ENCODE measurements at regions not wholly inside any gene's neighbourhood (a gene's known extent, or its start where the extent isn't known, plus 50 kb on each side); places are given as distances from the start of the nearest gene placed in this dataset.

DNA sequence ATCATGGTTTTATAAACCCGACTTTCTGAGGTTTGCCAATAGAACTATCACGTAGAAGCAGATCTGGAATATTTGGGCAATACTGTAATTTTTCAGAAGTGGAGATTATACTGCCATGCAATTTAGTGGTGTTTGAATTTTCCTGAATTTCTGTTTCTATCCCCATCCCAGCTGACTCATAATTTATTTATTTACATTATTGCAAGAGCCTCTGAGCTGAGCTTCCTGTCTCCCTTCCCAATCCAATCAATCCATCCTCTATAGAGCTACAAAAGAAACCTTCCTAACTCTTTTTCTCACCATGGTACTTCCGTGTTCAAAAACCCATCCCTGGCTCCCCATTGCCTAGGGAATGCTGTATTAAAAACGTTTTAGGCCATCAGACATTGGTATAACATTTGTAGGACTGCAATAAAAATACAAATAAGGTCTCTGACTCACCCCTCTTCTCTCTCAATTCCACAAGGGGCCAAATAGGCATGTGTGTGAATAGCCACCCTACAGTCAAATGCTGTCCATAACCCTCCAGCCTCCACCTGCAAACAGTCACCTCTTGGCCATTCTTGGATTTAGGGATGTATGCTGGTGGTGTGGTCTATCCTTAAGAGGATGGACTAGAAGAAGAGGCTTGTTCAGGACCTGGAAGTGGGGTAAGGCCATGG is 190.7 kb downstream of the CD47 start:
- Histone ChIP-seq H3F3A (ENCODE audit: insufficient read depth, low read length, poor library complexity, severe bottlenecking) (no peaks in the 10 kb centered on the region), H3K27me3 (ENCODE audit: insufficient read depth, low read depth, low read length) (no peaks in the 10 kb centered on the region), H3K9ac (ENCODE audit: low read length) (no peak overlapping the region), H4K20me1 (ENCODE audit: insufficient read depth) (no peaks in the 10 kb centered on the region), H3K9me3 (ENCODE audit: low read length) (no peaks in the 10 kb centered on the region), H3K79me2 (replicated peaks; ENCODE audit: insufficient read depth, low read length) (no peaks in the 10 kb centered on the region), H2AFZ (ENCODE audit: low read depth, low read length) (no peak overlapping the region), H3K9me2 (ENCODE audit: insufficient read depth, low read length) (no peaks in the 10 kb centered on the region), H3K4me3 (ENCODE audit: low read length) (no peak overlapping the region), H3K4me2 (ENCODE audit: low read length) (no peak overlapping the region), H3K27ac (ENCODE audit: low read length) (no peak overlapping the region), H3K36me3 (ENCODE audit: insufficient read depth, low read length) (no peaks in the 10 kb centered on the region)
- TF ChIP-seq EP300 (conservative IDR thresholded peaks at IDR 0.05; ENCODE audit: poor library complexity, severe bottlenecking) = no peak
- no peak for TF ChIP-seq POLR2AphosphoS5 (IDR thresholded peaks at IDR 0.05)
- no peak for TF ChIP-seq RAD21 (conservative IDR thresholded peaks at IDR 0.05)
- no peak for TF ChIP-seq MXI1 (conservative IDR thresholded peaks at IDR 0.05; ENCODE audit: poor library complexity, severe bottlenecking)
- no peak for TF ChIP-seq TAF1 (IDR thresholded peaks at IDR 0.05; ENCODE audit: low read depth)
- TF ChIP-seq, protein P1, sequence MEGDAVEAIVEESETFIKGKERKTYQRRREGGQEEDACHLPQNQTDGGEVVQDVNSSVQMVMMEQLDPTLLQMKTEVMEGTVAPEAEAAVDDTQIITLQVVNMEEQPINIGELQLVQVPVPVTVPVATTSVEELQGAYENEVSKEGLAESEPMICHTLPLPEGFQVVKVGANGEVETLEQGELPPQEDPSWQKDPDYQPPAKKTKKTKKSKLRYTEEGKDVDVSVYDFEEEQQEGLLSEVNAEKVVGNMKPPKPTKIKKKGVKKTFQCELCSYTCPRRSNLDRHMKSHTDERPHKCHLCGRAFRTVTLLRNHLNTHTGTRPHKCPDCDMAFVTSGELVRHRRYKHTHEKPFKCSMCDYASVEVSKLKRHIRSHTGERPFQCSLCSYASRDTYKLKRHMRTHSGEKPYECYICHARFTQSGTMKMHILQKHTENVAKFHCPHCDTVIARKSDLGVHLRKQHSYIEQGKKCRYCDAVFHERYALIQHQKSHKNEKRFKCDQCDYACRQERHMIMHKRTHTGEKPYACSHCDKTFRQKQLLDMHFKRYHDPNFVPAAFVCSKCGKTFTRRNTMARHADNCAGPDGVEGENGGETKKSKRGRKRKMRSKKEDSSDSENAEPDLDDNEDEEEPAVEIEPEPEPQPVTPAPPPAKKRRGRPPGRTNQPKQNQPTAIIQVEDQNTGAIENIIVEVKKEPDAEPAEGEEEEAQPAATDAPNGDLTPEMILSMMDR (IDR thresholded peaks at IDR 0.05; ENCODE audit: poor library complexity, severe bottlenecking) = no peak
- no peak for TF ChIP-seq EZH2 (IDR thresholded peaks at IDR 0.05; ENCODE audit: borderline replicate concordance, insufficient read depth, low read length, poor library complexity, severe bottlenecking)
- TF ChIP-seq, protein P2, sequence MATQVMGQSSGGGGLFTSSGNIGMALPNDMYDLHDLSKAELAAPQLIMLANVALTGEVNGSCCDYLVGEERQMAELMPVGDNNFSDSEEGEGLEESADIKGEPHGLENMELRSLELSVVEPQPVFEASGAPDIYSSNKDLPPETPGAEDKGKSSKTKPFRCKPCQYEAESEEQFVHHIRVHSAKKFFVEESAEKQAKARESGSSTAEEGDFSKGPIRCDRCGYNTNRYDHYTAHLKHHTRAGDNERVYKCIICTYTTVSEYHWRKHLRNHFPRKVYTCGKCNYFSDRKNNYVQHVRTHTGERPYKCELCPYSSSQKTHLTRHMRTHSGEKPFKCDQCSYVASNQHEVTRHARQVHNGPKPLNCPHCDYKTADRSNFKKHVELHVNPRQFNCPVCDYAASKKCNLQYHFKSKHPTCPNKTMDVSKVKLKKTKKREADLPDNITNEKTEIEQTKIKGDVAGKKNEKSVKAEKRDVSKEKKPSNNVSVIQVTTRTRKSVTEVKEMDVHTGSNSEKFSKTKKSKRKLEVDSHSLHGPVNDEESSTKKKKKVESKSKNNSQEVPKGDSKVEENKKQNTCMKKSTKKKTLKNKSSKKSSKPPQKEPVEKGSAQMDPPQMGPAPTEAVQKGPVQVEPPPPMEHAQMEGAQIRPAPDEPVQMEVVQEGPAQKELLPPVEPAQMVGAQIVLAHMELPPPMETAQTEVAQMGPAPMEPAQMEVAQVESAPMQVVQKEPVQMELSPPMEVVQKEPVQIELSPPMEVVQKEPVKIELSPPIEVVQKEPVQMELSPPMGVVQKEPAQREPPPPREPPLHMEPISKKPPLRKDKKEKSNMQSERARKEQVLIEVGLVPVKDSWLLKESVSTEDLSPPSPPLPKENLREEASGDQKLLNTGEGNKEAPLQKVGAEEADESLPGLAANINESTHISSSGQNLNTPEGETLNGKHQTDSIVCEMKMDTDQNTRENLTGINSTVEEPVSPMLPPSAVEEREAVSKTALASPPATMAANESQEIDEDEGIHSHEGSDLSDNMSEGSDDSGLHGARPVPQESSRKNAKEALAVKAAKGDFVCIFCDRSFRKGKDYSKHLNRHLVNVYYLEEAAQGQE (IDR thresholded peaks at IDR 0.05; ENCODE audit: borderline replicate concordance) = no peak
- TF ChIP-seq SMC3 (conservative IDR thresholded peaks at IDR 0.05; ENCODE audit: poor library complexity) = no peak

DNA sequence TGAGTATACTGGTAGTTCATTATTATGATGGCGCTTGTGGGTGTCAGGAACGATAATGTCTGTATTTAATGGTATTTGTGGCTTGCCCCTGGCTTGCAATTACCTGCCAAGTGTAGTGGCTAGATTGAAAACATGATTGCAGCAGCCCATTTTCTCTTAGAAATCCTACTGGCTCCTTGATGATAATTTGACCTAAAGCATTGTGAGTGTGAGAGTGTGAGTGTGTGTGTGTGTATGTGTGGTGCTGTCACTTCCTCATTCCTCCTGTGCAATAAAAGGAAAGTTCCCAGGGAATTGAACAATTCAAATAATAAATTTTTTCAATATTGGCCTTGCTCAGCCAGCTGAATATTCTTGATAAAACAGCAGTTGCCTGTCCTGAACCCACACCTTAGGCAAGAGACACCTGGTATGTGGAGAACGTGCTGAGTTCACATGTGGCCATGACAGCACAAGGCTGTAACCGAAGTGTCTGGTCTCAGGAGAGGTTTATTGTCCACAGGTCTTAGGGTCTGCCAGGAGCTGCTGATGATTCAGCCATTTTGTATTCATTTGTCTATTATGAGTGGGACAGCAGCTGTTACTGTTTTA is 193.3 kb downstream of the CD47 start:
- peak overlapping the region; percentile 7 for H3K9ac ChIP-seq (ENCODE audit: low read length)
- no peaks in the 10 kb centered on the region for H3K79me2 ChIP-seq (replicated peaks; ENCODE audit: insufficient read depth, low read length)
- no peaks in the 10 kb centered on the region for H3K27me3 ChIP-seq (ENCODE audit: insufficient read depth, low read depth, low read length)
- peak overlapping the region; percentile 13 for H3K4me3 ChIP-seq (ENCODE audit: low read length)
- TF ChIP-seq MXI1 (conservative IDR thresholded peaks at IDR 0.05; ENCODE audit: poor library complexity, severe bottlenecking) (peak; percentile 29), EP300 (conservative IDR thresholded peaks at IDR 0.05; ENCODE audit: poor library complexity, severe bottlenecking) (peak; percentile 77), POLR2AphosphoS5 (IDR thresholded peaks at IDR 0.05) (peak; percentile 78), EZH2 (IDR thresholded peaks at IDR 0.05; ENCODE audit: borderline replicate concordance, insufficient read depth, low read length, poor library complexity, severe bottlenecking) (no peak)
- TF ChIP-seq, protein P1 (IDR thresholded peaks at IDR 0.05; ENCODE audit: poor library complexity, severe bottlenecking) = no peak
- TF ChIP-seq, protein P2 (IDR thresholded peaks at IDR 0.05; ENCODE audit: borderline replicate concordance) = peak; percentile 54
- H3K9me2 ChIP-seq (ENCODE audit: insufficient read depth, low read length) = no peaks in the 10 kb centered on the region
- no peak overlapping the region for H3K4me2 ChIP-seq (ENCODE audit: low read length)
- no peaks in the 10 kb centered on the region for H3K9me3 ChIP-seq (ENCODE audit: low read length)
- H2AFZ ChIP-seq (ENCODE audit: low read depth, low read length) = no peak overlapping the region
- H3K36me3 ChIP-seq (ENCODE audit: insufficient read depth, low read length) = no peaks in the 10 kb centered on the region
- peak overlapping the region; percentile 44 for H3K27ac ChIP-seq (ENCODE audit: low read length)
- no peaks in the 10 kb centered on the region for H4K20me1 ChIP-seq (ENCODE audit: insufficient read depth)
- H3F3A ChIP-seq (ENCODE audit: insufficient read depth, low read length, poor library complexity, severe bottlenecking) = no peaks in the 10 kb centered on the region
